ENCODE measurements at regions not wholly inside any gene's neighbourhood (a gene's known extent, or its start where the extent isn't known, plus 50 kb on each side); places are given as distances from the start of the nearest gene placed in this dataset.
"Not testable (repeated sequence)": the region's sequence is repeated elsewhere in the genome, so short reads cannot be mapped to it uniquely, and the experiment has no call there.

- intact Hi-C loops (cut with DNase I); DNase-seq: not testable (repeated sequence)
- 10% methylated on average over 21 of the region's 26 CpGs for WGBS (ENCODE audit: insufficient coverage, low coverage, low lambda C conversion rate, missing lambda C conversion rate)
Observed at GRCh38 chr19:14293101-14293815, 87.3 kb upstream of the ADGRL1 start.

GRCh38 chr19:14289810-14290209 is 83.8 kb upstream of the ADGRL1 start:
- H3K9me3 ChIP-seq; H3K27me3 ChIP-seq; ATAC-seq; H3K27ac ChIP-seq; H3K4me1 ChIP-seq; DNase-seq; intact Hi-C loops (cut with DNase I); H3K36me3 ChIP-seq; H3K4me3 ChIP-seq: not testable (repeated sequence)
- WGBS (ENCODE audit: insufficient coverage, low coverage, low lambda C conversion rate, missing lambda C conversion rate): 73% methylated on average over 8 of the region's 15 CpGs

More at GRCh38 chr19:14293101-14293815, 87.3 kb upstream of the ADGRL1 start:
- not testable (repeated sequence) for H3K27ac ChIP-seq, H3K4me1 ChIP-seq, H3K9me3 ChIP-seq, H3K4me3 ChIP-seq, H3K36me3 ChIP-seq, H3K27me3 ChIP-seq
- ATAC-seq: peak in 1 of 4 donors; percentile 25

- H3K27ac ChIP-seq; H3K4me3 ChIP-seq; DNase-seq; H3K36me3 ChIP-seq; H3K9me3 ChIP-seq; H3K27me3 ChIP-seq; intact Hi-C loops (cut with DNase I); H3K4me1 ChIP-seq; ATAC-seq: not testable (repeated sequence)
- no CpG with 5 or more reads among the region's 4 CpGs for WGBS (ENCODE audit: insufficient coverage, low coverage, low lambda C conversion rate, missing lambda C conversion rate)
Observed at GRCh38 chr19:14287837-14288236, 81.9 kb upstream of the ADGRL1 start.

- intact Hi-C loops (cut with DNase I): not testable (repeated sequence)
Observed at GRCh38 chr19:14286594-14286993, 80.6 kb upstream of the ADGRL1 start.

GRCh38 chr19:14285726-14286125 is 79.8 kb upstream of the ADGRL1 start:
- intact Hi-C loops (cut with DNase I); H3K4me1 ChIP-seq; H3K9me3 ChIP-seq; H3K27ac ChIP-seq; H3K36me3 ChIP-seq; H3K27me3 ChIP-seq; H3K4me3 ChIP-seq; ATAC-seq; DNase-seq: not testable (repeated sequence)
- WGBS (ENCODE audit: insufficient coverage, low coverage, low lambda C conversion rate, missing lambda C conversion rate): 86% methylated on average over 4 of the region's 9 CpGs

More at GRCh38 chr19:14286594-14286993, 80.6 kb upstream of the ADGRL1 start:
- H3K27ac ChIP-seq, ATAC-seq, DNase-seq, H3K9me3 ChIP-seq, H3K27me3 ChIP-seq, H3K4me3 ChIP-seq, H3K4me1 ChIP-seq, H3K36me3 ChIP-seq: not testable (repeated sequence)
- 72% methylated on average over 4 of the region's 4 CpGs for WGBS (ENCODE audit: insufficient coverage, low coverage, low lambda C conversion rate, missing lambda C conversion rate)

GRCh38 chr19:14283813-14284520 is 78.0 kb upstream of the ADGRL1 start:
- H3K4me1 ChIP-seq; H3K27me3 ChIP-seq; H3K4me3 ChIP-seq; H3K9me3 ChIP-seq; intact Hi-C loops (cut with DNase I); H3K36me3 ChIP-seq; DNase-seq; H3K27ac ChIP-seq: not testable (repeated sequence)
- WGBS (ENCODE audit: insufficient coverage, low coverage, low lambda C conversion rate, missing lambda C conversion rate): 44% methylated on average over 8 of the region's 11 CpGs
- ATAC-seq: peak; percentile 26 to 55 (median 46)

- intact Hi-C loops (cut with DNase I); H3K27ac ChIP-seq; H3K4me1 ChIP-seq; H3K4me3 ChIP-seq; H3K27me3 ChIP-seq; H3K9me3 ChIP-seq; DNase-seq; ATAC-seq; H3K36me3 ChIP-seq: not testable (repeated sequence)
- WGBS (ENCODE audit: insufficient coverage, low coverage, low lambda C conversion rate, missing lambda C conversion rate): no CpG with 5 or more reads among the region's 4 CpGs
Observed at GRCh38 chr19:14279270-14279669, 73.3 kb upstream of the ADGRL1 start.

- intact Hi-C loops (cut with DNase I): no loop called here
- no peak overlapping the region for H3K27ac ChIP-seq
- H3K27me3 ChIP-seq: no peaks in the 10 kb centered on the region
- WGBS (ENCODE audit: insufficient coverage, low coverage, low lambda C conversion rate, missing lambda C conversion rate): no CpG with 5 or more reads among the region's 32 CpGs
- DNase-seq: no peak
- H3K9me3 ChIP-seq: no peaks in the 10 kb centered on the region
- TF ChIP-seq CTCF (IDR thresholded peaks at IDR 0.05) (no peak), POLR2A (IDR thresholded peaks at IDR 0.05) (no peak)
- no peaks in the 10 kb centered on the region for H3K36me3 ChIP-seq
- H3K4me1 ChIP-seq: no peaks in the 10 kb centered on the region
- H3K4me3 ChIP-seq: no peak overlapping the region
- no peak for ATAC-seq
Observed at GRCh38 chr19:14277608-14278007, 71.6 kb upstream of the ADGRL1 start.

- H3K27me3 ChIP-seq; H3K27ac ChIP-seq; H3K4me3 ChIP-seq; H3K4me1 ChIP-seq; intact Hi-C loops (cut with DNase I); ATAC-seq; DNase-seq; H3K36me3 ChIP-seq; H3K9me3 ChIP-seq: not testable (repeated sequence)
- WGBS (ENCODE audit: insufficient coverage, low coverage, low lambda C conversion rate, missing lambda C conversion rate): 84% methylated on average over 3 of the region's 5 CpGs
Observed at GRCh38 chr19:14275823-14276222, 69.9 kb upstream of the ADGRL1 start.

All from right lobe of liver (tissue), 6 donors.